Thymus (tissue), 11 donors: ENCODE measurements at regions not wholly inside any gene's neighbourhood (a gene's known extent, or its start where the extent isn't known, plus 50 kb on each side); places are given as distances from the start of the nearest gene placed in this dataset.

Source experiments
- DNase-seq, 9 donors: peaks; one replicate each; pipeline ENCODE4 v3.0.0-alpha.2; 2013; ENCODE audit warnings: low spot score in 9 of 9, low read depth in 6 of 9, missing footprints in 1 of 9
- H3K27ac ChIP-seq, 2 donors: one replicate each; pipeline ENCODE4 v1.5.1; 2013; ENCODE audit warnings: control low read depth in 1 of 2, low read depth in 1 of 2, low read length in 1 of 2, mild to moderate bottlenecking in 1 of 2, moderate library complexity in 1 of 2
- H3K27me3 ChIP-seq, 2 donors: one replicate each; pipeline ENCODE4 v1.5.1; 2013; ENCODE audit warnings: low read length in 1 of 2; ENCODE audit not compliant: control insufficient read depth in 2 of 2, insufficient read depth in 1 of 2
- H3K36me3 ChIP-seq, 2 donors: one replicate each; pipeline ENCODE4 v1.5.1; 2013; ENCODE audit warnings: low read length in 1 of 2, mild to moderate bottlenecking in 1 of 2, moderate library complexity in 1 of 2; ENCODE audit not compliant: control insufficient read depth in 2 of 2, insufficient read depth in 2 of 2
- H3K4me1 ChIP-seq, 2 donors: one replicate each; pipeline ENCODE4 v1.5.1; 2013; ENCODE audit warnings: low read length in 2 of 2; ENCODE audit not compliant: control insufficient read depth in 2 of 2, insufficient read depth in 2 of 2
- H3K4me3 ChIP-seq, 2 donors: one replicate each; pipeline ENCODE4 v1.5.1; 2013; ENCODE audit warnings: low read length in 2 of 2, control low read depth in 1 of 2, mild to moderate bottlenecking in 1 of 2
- H3K9me3 ChIP-seq, 2 donors: one replicate each; pipeline ENCODE4 v1.5.1; 2013; ENCODE audit warnings: low read length in 1 of 2, mild to moderate bottlenecking in 1 of 2; ENCODE audit not compliant: control insufficient read depth in 2 of 2, insufficient read depth in 1 of 2
- WGBS: extraction: QIAGEN DNeasy Blood & Tissue Kit; methylation state at CpG from one replicate; pipeline ENCODE4 v1.1.7; 2013; 5-methylcytosine and 5-hydroxymethylcytosine counted together
- donor health status: healthy.

GRCh38 chr16:59204589-59204988, 470.5 kb upstream of the GOT2 start:
- Histone ChIP-seq H3K27ac (no peak overlapping the region), H3K36me3 (no peaks in the 10 kb centered on the region), H3K27me3 (no peaks in the 10 kb centered on the region), H3K9me3 (no peaks in the 10 kb centered on the region), H3K4me1 (no peaks in the 10 kb centered on the region), H3K4me3 (no peak overlapping the region)
- DNase-seq, result no peak
- 86% methylated on average over 5 of the region's 5 CpGs for WGBS

GRCh38 chr16:59202233-59202862, 468.2 kb upstream of the GOT2 start:
- no peak for DNase-seq
- no peaks in the 10 kb centered on the region for H3K27me3 ChIP-seq
- 93% methylated on average over 5 of the region's 5 CpGs for WGBS
- H3K36me3 ChIP-seq, result no peaks in the 10 kb centered on the region
- H3K4me3 ChIP-seq, result no peak overlapping the region
- no peaks in the 10 kb centered on the region for H3K4me1 ChIP-seq
- H3K9me3 ChIP-seq, result no peaks in the 10 kb centered on the region
- no peak overlapping the region for H3K27ac ChIP-seq

- Histone ChIP-seq H3K27ac (no peak overlapping the region), H3K9me3 (no peaks in the 10 kb centered on the region), H3K27me3 (no peaks in the 10 kb centered on the region), H3K4me3 (no peak overlapping the region), H3K4me1 (no peaks in the 10 kb centered on the region), H3K36me3 (no peaks in the 10 kb centered on the region)
- 97% methylated on average over 1 of the region's 1 CpG for WGBS
- no peak for DNase-seq
Measured at GRCh38 chr16:59201821-59202220, 467.7 kb upstream of the GOT2 start.

- no peak for DNase-seq
- WGBS, result 73% methylated on average over 2 of the region's 2 CpGs
- H3K9me3 ChIP-seq, result no peaks in the 10 kb centered on the region
- no peaks in the 10 kb centered on the region for H3K27me3 ChIP-seq
- no peaks in the 10 kb centered on the region for H3K36me3 ChIP-seq
- H3K27ac ChIP-seq, result no peak overlapping the region
- H3K4me3 ChIP-seq, result no peak overlapping the region
- H3K4me1 ChIP-seq, result no peaks in the 10 kb centered on the region
Measured at GRCh38 chr16:59201160-59201559, 467.0 kb upstream of the GOT2 start.

GRCh38 chr16:59198487-59198886, 464.4 kb upstream of the GOT2 start:
- WGBS, result 85% methylated on average over 3 of the region's 3 CpGs
- no peak for DNase-seq
- H3K4me1 ChIP-seq, result no peaks in the 10 kb centered on the region
- H3K36me3 ChIP-seq, result no peaks in the 10 kb centered on the region
- H3K9me3 ChIP-seq, result no peaks in the 10 kb centered on the region
- H3K27me3 ChIP-seq, result no peaks in the 10 kb centered on the region
- no peak overlapping the region for H3K27ac ChIP-seq
- no peak overlapping the region for H3K4me3 ChIP-seq

GRCh38 chr16:59195242-59195641, 461.1 kb upstream of the GOT2 start:
- WGBS, result 96% methylated on average over 2 of the region's 2 CpGs
- no peaks in the 10 kb centered on the region for H3K27me3 ChIP-seq
- no peak for DNase-seq
- H3K36me3 ChIP-seq, result no peaks in the 10 kb centered on the region
- no peak overlapping the region for H3K4me3 ChIP-seq
- H3K9me3 ChIP-seq, result no peaks in the 10 kb centered on the region
- H3K4me1 ChIP-seq, result no peaks in the 10 kb centered on the region
- H3K27ac ChIP-seq, result no peak overlapping the region

GRCh38 chr16:59193637-59194036, 459.5 kb upstream of the GOT2 start:
- WGBS, result 94% methylated on average over 2 of the region's 2 CpGs
- no peaks in the 10 kb centered on the region for H3K27me3 ChIP-seq
- no peaks in the 10 kb centered on the region for H3K9me3 ChIP-seq
- DNase-seq, result no peak
- no peak overlapping the region for H3K27ac ChIP-seq
- no peaks in the 10 kb centered on the region for H3K4me1 ChIP-seq
- H3K36me3 ChIP-seq, result no peaks in the 10 kb centered on the region
- H3K4me3 ChIP-seq, result no peak overlapping the region

GRCh38 chr16:59192551-59193199, 458.6 kb upstream of the GOT2 start:
- 64% methylated on average over 6 of the region's 6 CpGs for whole genome bisulfite sequencing
- Histone ChIP-seq H3K36me3 (no peaks in the 10 kb centered on the region), H3K4me1 (no peaks in the 10 kb centered on the region), H3K27me3 (no peaks in the 10 kb centered on the region), H3K27ac (no peak overlapping the region), H3K4me3 (no peak overlapping the region), H3K9me3 (no peaks in the 10 kb centered on the region)
- DNase-seq, result peak in 5 of 9 donors; percentile 2 to 28 (median 4)

GRCh38 chr16:59190731-59191130, 456.6 kb upstream of the GOT2 start:
- DNase-seq, result no peak
- Histone ChIP-seq H3K9me3 (no peaks in the 10 kb centered on the region), H3K36me3 (no peaks in the 10 kb centered on the region), H3K4me3 (no peak overlapping the region), H3K4me1 (no peaks in the 10 kb centered on the region), H3K27me3 (no peaks in the 10 kb centered on the region), H3K27ac (no peak overlapping the region)
